ENCODE measurements at regions not wholly inside any gene's neighbourhood (a gene's known extent, or its start where the extent isn't known, plus 50 kb on each side); places are given as distances from the start of the nearest gene placed in this dataset.

DNA sequence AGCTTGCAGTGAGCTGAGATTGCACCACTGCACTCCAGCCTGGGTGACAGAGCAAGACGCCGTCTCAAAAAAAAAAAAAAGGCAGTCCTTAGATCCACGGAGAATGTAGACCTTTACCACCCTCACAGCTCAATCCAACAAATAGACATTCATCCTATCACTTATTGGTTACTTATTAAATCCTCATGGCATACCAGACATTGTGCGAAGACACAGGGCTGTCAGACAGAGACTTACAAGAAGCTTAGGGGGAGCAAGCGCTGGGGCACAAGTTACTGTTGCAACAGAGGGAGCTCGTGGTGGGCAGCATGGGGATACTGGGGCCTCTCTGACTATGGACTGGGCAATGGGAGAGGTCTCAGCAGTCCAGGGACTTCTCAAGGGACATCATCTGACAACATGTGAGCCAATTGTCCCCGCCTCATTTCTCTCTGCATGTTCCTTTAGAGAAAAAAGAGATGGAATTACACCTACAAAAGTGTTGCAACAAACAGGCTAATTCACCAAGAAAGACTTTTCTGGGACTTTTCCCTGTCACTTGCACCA, 82.8 kb upstream of the TNS3 start:
- Histone ChIP-seq H3K9me3 (ENCODE audit: control insufficient read depth in 4 of 4, insufficient read depth in 3 of 4, low read length in 3 of 4) (peaks cover 0 to 4% (median 0%) of the 10 kb centered on the region in 4 donors), H3K9ac (ENCODE audit: insufficient read depth in 1 of 2, low read length in 2 of 2) (no peak overlapping the region), H3K27ac (ENCODE audit: low read depth in 1 of 2, low read length in 1 of 2) (no peak overlapping the region), H3K27me3 (ENCODE audit: control insufficient read depth in 3 of 3, insufficient read depth in 3 of 3, low read length in 2 of 3) (no peaks in the 10 kb centered on the region), H3K36me3 (ENCODE audit: control insufficient read depth in 4 of 4, insufficient read depth in 4 of 4, low read length in 4 of 4) (no peaks in the 10 kb centered on the region), H3K4me1 (ENCODE audit: control insufficient read depth in 5 of 5, insufficient read depth in 5 of 5, low read length in 5 of 5) (peaks cover 0 to 5% (median 0%) of the 10 kb centered on the region in 5 donors), H3K4me3 (no peak overlapping the region)
- ATAC-seq (ENCODE audit: insufficient read depth, low FRiP score) (no peak), DNase-seq (no peak)
- 87 to 93% methylated on average over 7 of the region's 7 CpGs for WGBS, 2 donors
- TF ChIP-seq, protein P1, sequence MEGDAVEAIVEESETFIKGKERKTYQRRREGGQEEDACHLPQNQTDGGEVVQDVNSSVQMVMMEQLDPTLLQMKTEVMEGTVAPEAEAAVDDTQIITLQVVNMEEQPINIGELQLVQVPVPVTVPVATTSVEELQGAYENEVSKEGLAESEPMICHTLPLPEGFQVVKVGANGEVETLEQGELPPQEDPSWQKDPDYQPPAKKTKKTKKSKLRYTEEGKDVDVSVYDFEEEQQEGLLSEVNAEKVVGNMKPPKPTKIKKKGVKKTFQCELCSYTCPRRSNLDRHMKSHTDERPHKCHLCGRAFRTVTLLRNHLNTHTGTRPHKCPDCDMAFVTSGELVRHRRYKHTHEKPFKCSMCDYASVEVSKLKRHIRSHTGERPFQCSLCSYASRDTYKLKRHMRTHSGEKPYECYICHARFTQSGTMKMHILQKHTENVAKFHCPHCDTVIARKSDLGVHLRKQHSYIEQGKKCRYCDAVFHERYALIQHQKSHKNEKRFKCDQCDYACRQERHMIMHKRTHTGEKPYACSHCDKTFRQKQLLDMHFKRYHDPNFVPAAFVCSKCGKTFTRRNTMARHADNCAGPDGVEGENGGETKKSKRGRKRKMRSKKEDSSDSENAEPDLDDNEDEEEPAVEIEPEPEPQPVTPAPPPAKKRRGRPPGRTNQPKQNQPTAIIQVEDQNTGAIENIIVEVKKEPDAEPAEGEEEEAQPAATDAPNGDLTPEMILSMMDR (IDR thresholded peaks at IDR 0.05; ENCODE audit: control extremely low read depth, extremely low read depth) = no peak

DNA sequence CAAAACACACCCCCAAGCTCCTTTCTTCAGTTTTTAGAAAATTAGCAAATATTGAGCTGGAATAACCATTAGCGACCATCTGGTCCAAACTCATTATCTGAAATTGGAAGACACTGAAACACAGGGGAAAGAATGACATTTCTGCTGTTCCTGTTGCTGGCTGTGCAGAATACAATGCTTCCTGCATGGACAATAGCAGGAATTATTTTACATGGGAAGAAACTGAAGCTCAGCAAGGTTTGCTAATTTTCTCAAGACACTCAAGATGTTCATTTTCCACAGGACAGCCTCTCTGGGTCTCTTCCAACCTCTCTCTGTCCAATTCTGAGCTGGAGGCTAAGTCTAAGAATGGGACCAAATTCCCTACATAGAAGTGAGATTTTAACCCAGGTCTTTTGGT, 81.9 kb upstream of the TNS3 start:
- H3K4me3 ChIP-seq = no peak overlapping the region
- no peak for DNase-seq
- WGBS, 2 donors = 74 to 79% methylated on average over 1 of the region's 1 CpG

DNA sequence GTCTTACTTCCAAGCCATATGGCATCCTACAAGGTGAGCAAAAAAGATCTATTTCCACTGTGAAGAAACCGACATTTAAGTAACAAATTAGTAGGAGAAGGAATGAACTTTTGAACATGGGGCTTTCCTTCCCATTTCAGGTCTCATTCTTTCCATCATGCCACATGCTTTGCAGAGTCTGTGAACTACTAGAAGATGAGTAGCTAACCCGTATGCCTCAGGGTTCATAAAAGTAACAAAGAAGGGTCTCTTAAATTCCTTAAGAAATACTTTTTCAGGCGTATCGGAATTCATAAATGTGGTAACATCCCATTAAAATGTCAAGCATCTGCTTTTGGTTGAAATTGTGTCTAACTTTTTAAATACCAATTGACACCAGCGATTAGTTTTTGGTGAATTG, 81.3 kb upstream of the TNS3 start:
- no peak overlapping the region for H3K27ac ChIP-seq (ENCODE audit: low read depth in 1 of 2, low read length in 1 of 2)
- no peak overlapping the region for H3K9ac ChIP-seq (ENCODE audit: insufficient read depth in 1 of 2, low read length in 2 of 2)
- WGBS, 2 donors = 94 to 96% methylated on average over 5 of the region's 5 CpGs
- H3K27me3 ChIP-seq (ENCODE audit: control insufficient read depth in 3 of 3, insufficient read depth in 3 of 3, low read length in 2 of 3) = no peaks in the 10 kb centered on the region
- peaks cover 0 to 5% (median 0%) of the 10 kb centered on the region in 5 donors for H3K4me1 ChIP-seq (ENCODE audit: control insufficient read depth in 5 of 5, insufficient read depth in 5 of 5, low read length in 5 of 5)
- H3K9me3 ChIP-seq (ENCODE audit: control insufficient read depth in 4 of 4, insufficient read depth in 3 of 4, low read length in 3 of 4) = peaks cover 0 to 4% (median 0%) of the 10 kb centered on the region in 4 donors
- TF ChIP-seq, protein P1 (IDR thresholded peaks at IDR 0.05; ENCODE audit: control extremely low read depth, extremely low read depth) = no peak
- no peak for DNase-seq
- no peak for ATAC-seq (ENCODE audit: insufficient read depth, low FRiP score)
- no peaks in the 10 kb centered on the region for H3K36me3 ChIP-seq (ENCODE audit: control insufficient read depth in 4 of 4, insufficient read depth in 4 of 4, low read length in 4 of 4)
- no peak overlapping the region for H3K4me3 ChIP-seq

More for the DNA sequence above, 81.9 kb upstream of the TNS3 start:
- Histone ChIP-seq H3K9me3 (ENCODE audit: control insufficient read depth in 4 of 4, insufficient read depth in 3 of 4, low read length in 3 of 4) (peaks cover 0 to 4% (median 0%) of the 10 kb centered on the region in 4 donors), H3K4me1 (ENCODE audit: control insufficient read depth in 5 of 5, insufficient read depth in 5 of 5, low read length in 5 of 5) (peaks cover 0 to 5% (median 0%) of the 10 kb centered on the region in 5 donors), H3K9ac (ENCODE audit: insufficient read depth in 1 of 2, low read length in 2 of 2) (no peak overlapping the region), H3K27me3 (ENCODE audit: control insufficient read depth in 3 of 3, insufficient read depth in 3 of 3, low read length in 2 of 3) (no peaks in the 10 kb centered on the region), H3K27ac (ENCODE audit: low read depth in 1 of 2, low read length in 1 of 2) (no peak overlapping the region), H3K36me3 (ENCODE audit: control insufficient read depth in 4 of 4, insufficient read depth in 4 of 4, low read length in 4 of 4) (no peaks in the 10 kb centered on the region)
- TF ChIP-seq, protein P1 (IDR thresholded peaks at IDR 0.05; ENCODE audit: control extremely low read depth, extremely low read depth) = no peak
- ATAC-seq (ENCODE audit: insufficient read depth, low FRiP score) = no peak

Measured in lung (tissue), 11 donors.